ENCODE measurements at regions not wholly inside any gene's neighbourhood (a gene's known extent, or its start where the extent isn't known, plus 50 kb on each side); places are given as distances from the start of the nearest gene placed in this dataset.

DNA sequence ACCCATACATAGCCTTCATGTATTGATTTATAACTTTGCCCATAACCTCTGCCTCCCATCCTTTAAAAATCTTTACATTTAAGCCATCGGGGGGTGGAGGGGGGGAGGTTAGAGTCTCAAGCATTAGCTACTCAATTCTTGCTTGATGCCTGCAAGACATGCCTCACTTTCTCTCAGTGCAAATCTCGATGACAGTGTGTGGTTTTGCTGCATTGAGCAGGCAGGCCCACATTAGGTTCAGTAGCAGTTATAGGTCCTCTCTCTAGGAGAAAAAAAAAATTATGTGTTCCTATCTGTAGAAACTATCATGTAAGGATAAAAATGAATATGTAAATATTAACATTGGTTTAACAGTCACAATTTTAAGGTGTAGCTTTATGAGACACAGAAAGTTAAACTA is 314.0 kb upstream of the ANO3 start:
- TF ChIP-seq, protein P1, sequence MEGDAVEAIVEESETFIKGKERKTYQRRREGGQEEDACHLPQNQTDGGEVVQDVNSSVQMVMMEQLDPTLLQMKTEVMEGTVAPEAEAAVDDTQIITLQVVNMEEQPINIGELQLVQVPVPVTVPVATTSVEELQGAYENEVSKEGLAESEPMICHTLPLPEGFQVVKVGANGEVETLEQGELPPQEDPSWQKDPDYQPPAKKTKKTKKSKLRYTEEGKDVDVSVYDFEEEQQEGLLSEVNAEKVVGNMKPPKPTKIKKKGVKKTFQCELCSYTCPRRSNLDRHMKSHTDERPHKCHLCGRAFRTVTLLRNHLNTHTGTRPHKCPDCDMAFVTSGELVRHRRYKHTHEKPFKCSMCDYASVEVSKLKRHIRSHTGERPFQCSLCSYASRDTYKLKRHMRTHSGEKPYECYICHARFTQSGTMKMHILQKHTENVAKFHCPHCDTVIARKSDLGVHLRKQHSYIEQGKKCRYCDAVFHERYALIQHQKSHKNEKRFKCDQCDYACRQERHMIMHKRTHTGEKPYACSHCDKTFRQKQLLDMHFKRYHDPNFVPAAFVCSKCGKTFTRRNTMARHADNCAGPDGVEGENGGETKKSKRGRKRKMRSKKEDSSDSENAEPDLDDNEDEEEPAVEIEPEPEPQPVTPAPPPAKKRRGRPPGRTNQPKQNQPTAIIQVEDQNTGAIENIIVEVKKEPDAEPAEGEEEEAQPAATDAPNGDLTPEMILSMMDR (IDR thresholded peaks at IDR 0.05) = no peak
- no peak for TF ChIP-seq EP300 (IDR thresholded peaks at IDR 0.05)
- no peak for TF ChIP-seq POLR2AphosphoS5 (IDR thresholded peaks at IDR 0.05)
- TF ChIP-seq POLR2A (IDR thresholded peaks at IDR 0.05; ENCODE audit: low read depth) = no peak
